ENCODE measurements at regions not wholly inside any gene's neighbourhood (a gene's known extent, or its start where the extent isn't known, plus 50 kb on each side); places are given as distances from the start of the nearest gene placed in this dataset.
"Not testable (repeated sequence)": the region's sequence is repeated elsewhere in the genome, so short reads cannot be mapped to it uniquely, and the experiment has no call there.

DNA sequence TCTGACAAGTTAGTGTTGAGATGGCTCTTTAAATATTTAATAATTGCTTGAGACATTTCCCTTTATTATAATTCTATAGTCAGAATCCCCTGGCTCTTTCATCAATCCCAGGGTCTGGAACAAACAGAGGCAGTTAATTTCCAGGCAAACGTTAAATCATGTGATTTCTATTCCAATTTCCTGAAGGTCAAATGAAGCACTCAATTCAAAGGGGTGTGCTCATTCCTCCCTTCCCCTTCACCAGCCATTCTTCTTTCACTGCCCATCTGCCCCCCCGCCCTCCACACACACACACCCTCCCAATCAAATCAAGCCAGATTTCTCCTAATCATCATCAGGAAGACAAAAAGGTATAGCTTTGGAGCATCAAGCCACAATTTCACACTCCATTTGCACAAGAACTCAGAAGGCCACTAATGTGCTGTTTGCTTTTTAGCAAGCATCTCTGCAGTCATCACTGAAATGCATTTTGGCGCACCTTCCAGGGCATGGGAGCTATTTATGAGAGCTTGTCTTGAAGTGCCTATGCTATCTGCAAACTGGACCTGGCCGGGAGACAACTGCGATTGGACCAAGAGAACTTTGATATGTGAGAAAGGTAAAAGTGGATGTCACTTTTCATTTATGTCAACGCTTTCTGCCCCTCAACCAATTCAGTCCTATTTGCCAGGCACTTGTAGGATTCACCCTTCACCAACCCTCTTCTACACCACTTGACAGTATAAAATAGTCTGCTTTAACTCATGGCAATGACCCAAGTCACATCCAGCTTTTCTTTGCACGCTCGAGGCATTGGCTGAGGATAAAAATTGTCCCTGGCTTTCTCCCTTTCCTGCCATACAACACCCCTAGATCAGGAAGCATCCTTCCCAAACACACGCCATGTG lies 315.1 kb upstream of the API5 start:
- no peaks in the 10 kb centered on the region for H3K27me3 Mint-ChIP-seq (ENCODE audit: low read depth in 3 of 3)
- Histone ChIP-seq H3K9ac (ENCODE audit: insufficient read depth, low read length, poor library complexity, severe bottlenecking) (no peak overlapping the region), H3K4me3 (replicated peaks in 1 of 3; ENCODE audit: low read depth in 2 of 3, low read length in 3 of 3) (no peak overlapping the region), H3K36me3 (replicated peaks in 1 of 2; ENCODE audit: control insufficient read depth in 1 of 2, insufficient read depth in 2 of 2, low read length in 2 of 2) (no peaks in the 10 kb centered on the region), H3K4me2 (replicated peaks; ENCODE audit: extremely low read depth, low read length, poor library complexity, severe bottlenecking) (no peak overlapping the region), H3K27me3 (ENCODE audit: control insufficient read depth in 2 of 2, insufficient read depth in 2 of 2, low read length in 2 of 2) (no peaks in the 10 kb centered on the region), H3K27ac (ENCODE audit: low read depth in 1 of 2, low read length in 2 of 2) (no peak overlapping the region), H3K79me2 (ENCODE audit: insufficient read depth, low read length) (no peaks in the 10 kb centered on the region), H4K20me1 (ENCODE audit: insufficient read depth, low read length) (no peaks in the 10 kb centered on the region), H2AFZ (ENCODE audit: insufficient read depth, low read depth, low read length, poor library complexity, severe bottlenecking) (no peak overlapping the region), H3K4me1 (ENCODE audit: control insufficient read depth in 1 of 2, insufficient read depth in 2 of 2, low read length in 2 of 2) (no peaks in the 10 kb centered on the region), H3K9me3 (replicated peaks in 1 of 2; ENCODE audit: control insufficient read depth in 1 of 2, insufficient read depth in 1 of 2, low read length in 2 of 2) (no peaks in the 10 kb centered on the region)
- no peak overlapping the region for H3K27ac Mint-ChIP-seq
- 86% methylated on average over 4 of the region's 9 CpGs for WGBS (ENCODE audit: insufficient coverage)
- H3K9me3 Mint-ChIP-seq = peaks cover 0 to 3% (median 1%) of the 10 kb centered on the region in 7 donors
- no peak overlapping the region for H3K4me3 Mint-ChIP-seq
- DNase-seq = no peak
- intact Hi-C loops (cut with micrococcal nuclease) = no loop called here
- H3K36me3 Mint-ChIP-seq = no peaks in the 10 kb centered on the region
- TF ChIP-seq, protein P1, sequence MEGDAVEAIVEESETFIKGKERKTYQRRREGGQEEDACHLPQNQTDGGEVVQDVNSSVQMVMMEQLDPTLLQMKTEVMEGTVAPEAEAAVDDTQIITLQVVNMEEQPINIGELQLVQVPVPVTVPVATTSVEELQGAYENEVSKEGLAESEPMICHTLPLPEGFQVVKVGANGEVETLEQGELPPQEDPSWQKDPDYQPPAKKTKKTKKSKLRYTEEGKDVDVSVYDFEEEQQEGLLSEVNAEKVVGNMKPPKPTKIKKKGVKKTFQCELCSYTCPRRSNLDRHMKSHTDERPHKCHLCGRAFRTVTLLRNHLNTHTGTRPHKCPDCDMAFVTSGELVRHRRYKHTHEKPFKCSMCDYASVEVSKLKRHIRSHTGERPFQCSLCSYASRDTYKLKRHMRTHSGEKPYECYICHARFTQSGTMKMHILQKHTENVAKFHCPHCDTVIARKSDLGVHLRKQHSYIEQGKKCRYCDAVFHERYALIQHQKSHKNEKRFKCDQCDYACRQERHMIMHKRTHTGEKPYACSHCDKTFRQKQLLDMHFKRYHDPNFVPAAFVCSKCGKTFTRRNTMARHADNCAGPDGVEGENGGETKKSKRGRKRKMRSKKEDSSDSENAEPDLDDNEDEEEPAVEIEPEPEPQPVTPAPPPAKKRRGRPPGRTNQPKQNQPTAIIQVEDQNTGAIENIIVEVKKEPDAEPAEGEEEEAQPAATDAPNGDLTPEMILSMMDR (IDR thresholded peaks at IDR 0.05) = no peak
- no peaks in the 10 kb centered on the region for H3K4me1 Mint-ChIP-seq

DNA sequence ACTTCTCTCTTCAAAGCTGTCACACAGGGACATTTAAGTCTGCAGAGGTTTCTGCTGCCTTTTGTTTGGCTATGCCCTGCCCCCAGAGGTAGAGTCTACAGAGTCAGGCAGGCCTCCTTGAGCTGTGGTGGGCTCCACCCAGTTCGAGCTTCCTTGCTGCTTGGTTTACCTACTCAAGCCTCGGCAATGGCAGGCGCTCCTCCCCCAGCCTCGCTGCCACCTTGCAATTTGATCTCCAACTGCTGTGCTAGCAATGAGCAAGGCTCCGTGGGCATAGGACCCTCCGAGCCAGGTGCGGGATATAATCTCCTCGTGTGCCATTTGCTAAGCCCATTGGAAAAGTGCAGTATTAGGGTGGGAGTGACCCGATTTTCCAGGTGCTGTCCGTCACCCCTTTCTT lies 306.9 kb upstream of the API5 start:
- H3K9me3 ChIP-seq (replicated peaks in 1 of 2; ENCODE audit: control insufficient read depth in 1 of 2, insufficient read depth in 1 of 2, low read length in 2 of 2) = peaks cover 9 to 13% of the 10 kb centered on the region in 2 donors
- H4K20me1 ChIP-seq (ENCODE audit: insufficient read depth, low read length); H3K4me3 Mint-ChIP-seq; H3K4me3 ChIP-seq (replicated peaks in 1 of 3; ENCODE audit: low read depth in 2 of 3, low read length in 3 of 3); H3K36me3 ChIP-seq (replicated peaks in 1 of 2; ENCODE audit: control insufficient read depth in 1 of 2, insufficient read depth in 2 of 2, low read length in 2 of 2); H3K9ac ChIP-seq (ENCODE audit: insufficient read depth, low read length, poor library complexity, severe bottlenecking); H2AFZ ChIP-seq (ENCODE audit: insufficient read depth, low read depth, low read length, poor library complexity, severe bottlenecking); H3K27ac ChIP-seq (ENCODE audit: low read depth in 1 of 2, low read length in 2 of 2); H3K27me3 ChIP-seq (ENCODE audit: control insufficient read depth in 2 of 2, insufficient read depth in 2 of 2, low read length in 2 of 2); H3K36me3 Mint-ChIP-seq; H3K4me1 Mint-ChIP-seq; DNase-seq; H3K27me3 Mint-ChIP-seq (ENCODE audit: low read depth in 3 of 3); H3K4me1 ChIP-seq (ENCODE audit: control insufficient read depth in 1 of 2, insufficient read depth in 2 of 2, low read length in 2 of 2); H3K4me2 ChIP-seq (replicated peaks; ENCODE audit: extremely low read depth, low read length, poor library complexity, severe bottlenecking); intact Hi-C loops (cut with micrococcal nuclease); H3K27ac Mint-ChIP-seq; H3K79me2 ChIP-seq (ENCODE audit: insufficient read depth, low read length): not testable (repeated sequence)
- H3K9me3 Mint-ChIP-seq = peaks cover 5 to 31% (median 18%) of the 10 kb centered on the region in 7 donors
- WGBS (ENCODE audit: insufficient coverage) = 87% methylated on average over 2 of the region's 10 CpGs
